ENCODE measurements at regions not wholly inside any gene's neighbourhood (a gene's known extent, or its start where the extent isn't known, plus 50 kb on each side); places are given as distances from the start of the nearest gene placed in this dataset.

- no peak for DNase-seq (ENCODE audit: low read depth in 2 of 2)
These were observed 50.2 kb upstream of the XPA start for GRCh38 chr9:97747201-97747965.

DNA sequence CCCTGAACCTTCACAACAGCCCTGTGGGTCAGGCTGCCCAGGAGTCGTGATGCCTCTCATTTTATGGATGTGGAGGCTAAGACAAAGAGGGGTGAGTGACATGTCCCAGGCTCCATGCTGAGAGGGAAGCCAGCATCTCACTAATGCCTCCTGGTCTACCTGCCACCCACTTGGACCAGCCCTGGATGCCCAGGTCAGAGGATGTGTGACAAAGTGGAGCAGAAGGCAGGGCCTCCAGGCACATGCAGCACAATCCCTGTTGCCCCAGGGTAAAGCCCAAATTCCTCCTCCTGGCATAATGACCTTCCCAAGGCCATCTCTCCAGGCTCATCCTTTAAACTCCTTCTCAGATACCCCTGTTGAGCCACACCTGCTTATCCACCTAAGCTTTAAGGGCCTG lies 51.4 kb upstream of the XPA start:
- DNase-seq (ENCODE audit: low read depth in 2 of 2) = no peak

DNA sequence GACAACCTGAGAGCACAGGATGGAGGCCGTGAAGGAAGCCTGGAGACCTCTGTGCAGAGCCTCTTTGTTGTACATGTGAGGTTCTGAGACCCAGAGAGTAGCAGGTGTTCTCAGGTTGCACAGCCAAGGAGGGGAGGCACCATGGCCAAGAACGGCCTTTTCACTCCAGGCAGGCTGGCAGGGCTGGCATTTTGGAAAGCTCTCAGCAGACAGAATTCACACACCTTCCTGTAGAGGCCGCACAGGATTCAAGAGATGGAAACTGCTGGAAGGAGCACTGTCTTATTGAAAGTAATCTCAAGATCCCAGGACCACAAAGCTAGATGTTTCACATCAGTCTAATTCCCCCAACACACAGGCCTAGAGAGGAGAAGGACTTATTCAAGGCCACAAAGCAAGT lies 52.8 kb upstream of the XPA start:
- no peak for DNase-seq (ENCODE audit: low read depth in 2 of 2)

DNA sequence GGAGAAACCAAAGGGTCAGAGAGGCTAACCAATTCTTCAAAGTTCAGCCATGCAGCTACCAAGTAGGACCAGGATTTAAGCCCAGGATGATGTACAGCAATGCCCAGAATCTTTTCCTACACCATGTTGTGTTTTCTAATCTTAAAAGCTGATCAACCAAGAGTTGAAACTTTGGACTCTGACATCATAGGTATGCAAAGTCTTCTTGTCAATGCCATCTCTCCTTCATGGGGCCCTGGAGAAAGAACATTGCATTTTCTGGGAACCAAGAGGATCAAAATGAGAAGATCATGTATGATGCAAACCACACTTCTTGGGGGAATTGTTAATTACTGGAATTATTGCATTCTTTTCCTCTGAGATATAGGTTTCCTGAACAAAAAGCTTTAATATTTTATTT lies 54.4 kb upstream of the XPA start:
- no peak for DNase-seq (ENCODE audit: low read depth in 2 of 2)

- DNase-seq (ENCODE audit: low read depth in 2 of 2) = no peak
These were observed 55.1 kb upstream of the XPA start for GRCh38 chr9:97752274-97752673.

- DNase-seq (ENCODE audit: low read depth in 2 of 2) = no peak
These were observed 56.2 kb upstream of the XPA start for GRCh38 chr9:97753364-97753763.

DNA sequence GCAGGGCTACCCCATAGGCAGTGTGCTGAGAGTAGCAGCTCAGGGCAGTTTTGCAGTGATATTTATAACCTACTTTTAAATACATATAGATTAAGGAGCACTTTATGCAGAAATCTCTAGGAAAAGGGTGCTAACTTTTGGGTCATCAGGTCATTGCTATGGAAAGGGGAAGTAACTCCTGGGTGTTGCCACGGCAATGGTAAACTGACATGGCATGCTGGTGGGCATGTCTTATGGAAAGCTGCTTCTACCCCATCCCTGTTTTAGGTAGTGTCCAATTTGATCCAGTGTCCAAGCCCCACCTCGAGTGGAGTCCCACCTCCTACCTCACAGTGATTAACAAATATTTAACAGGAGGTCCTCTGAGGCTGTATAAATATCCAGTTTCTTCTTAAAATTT lies 56.8 kb upstream of the XPA start:
- DNase-seq (ENCODE audit: low read depth in 2 of 2) = no peak

DNA sequence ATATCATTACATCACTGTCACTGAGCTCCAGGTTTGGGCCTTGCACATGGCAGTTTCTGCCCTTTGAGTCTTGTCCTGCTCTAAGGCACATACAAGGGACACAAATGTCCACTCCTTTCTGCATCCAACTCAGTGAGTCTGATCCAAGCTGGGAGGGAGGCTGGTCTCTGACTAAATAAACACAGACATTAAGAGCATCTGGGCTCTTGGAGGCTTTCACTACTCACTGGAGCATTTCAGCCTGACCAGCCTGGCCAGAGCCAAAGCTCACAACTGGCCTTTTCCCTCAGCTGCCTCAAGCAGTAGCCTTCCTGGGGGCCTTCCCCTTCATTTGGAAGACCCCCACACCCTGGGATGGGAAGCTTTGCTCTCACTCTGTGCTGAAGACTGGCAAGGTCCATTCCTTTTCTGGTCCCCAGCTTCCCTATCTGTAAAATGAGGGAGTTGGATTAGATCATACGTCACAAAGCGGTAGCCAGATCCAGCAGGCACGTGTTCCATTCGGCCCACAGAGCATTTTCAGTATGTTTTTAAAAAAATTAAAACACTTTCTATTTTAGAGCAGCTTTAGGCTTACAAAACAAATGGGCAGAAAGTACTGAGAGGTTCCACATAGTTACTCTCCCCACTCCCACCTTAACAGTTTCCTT lies 58.6 kb upstream of the XPA start:
- no peak for DNase-seq (ENCODE audit: low read depth in 2 of 2)

GRCh38 chr9:97756991-97757390 lies 59.9 kb upstream of the XPA start:
- no peak for DNase-seq (ENCODE audit: low read depth in 2 of 2)

DNA sequence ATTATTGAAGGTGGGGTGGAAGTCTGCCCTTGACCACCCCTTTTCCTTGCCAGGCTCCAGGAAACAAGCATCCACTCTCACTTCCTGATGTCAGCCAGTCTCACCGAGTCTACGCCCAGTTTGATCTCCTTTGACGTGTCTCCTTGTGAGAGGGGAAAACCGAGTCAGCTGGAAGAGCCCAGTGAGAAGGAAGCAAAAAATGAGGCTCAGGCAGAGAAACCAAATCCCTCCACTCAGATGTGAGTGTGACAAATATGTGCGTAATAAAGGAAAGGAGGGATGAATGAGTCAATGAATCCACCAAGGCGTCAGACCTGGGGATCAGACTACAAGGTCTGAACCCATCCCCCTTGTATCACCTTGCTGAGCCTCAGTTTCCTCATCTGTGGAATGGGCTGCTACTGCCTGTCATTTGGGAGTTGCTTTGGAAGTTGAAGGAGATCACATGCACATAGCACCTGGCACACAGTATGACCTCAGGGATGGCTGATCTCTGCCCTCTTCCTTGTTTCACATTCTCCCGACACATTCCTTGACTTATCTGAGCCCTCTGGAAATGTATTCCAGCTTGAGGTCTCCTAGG lies 61.3 kb upstream of the XPA start:
- DNase-seq (ENCODE audit: low read depth in 2 of 2) = no peak

DNA sequence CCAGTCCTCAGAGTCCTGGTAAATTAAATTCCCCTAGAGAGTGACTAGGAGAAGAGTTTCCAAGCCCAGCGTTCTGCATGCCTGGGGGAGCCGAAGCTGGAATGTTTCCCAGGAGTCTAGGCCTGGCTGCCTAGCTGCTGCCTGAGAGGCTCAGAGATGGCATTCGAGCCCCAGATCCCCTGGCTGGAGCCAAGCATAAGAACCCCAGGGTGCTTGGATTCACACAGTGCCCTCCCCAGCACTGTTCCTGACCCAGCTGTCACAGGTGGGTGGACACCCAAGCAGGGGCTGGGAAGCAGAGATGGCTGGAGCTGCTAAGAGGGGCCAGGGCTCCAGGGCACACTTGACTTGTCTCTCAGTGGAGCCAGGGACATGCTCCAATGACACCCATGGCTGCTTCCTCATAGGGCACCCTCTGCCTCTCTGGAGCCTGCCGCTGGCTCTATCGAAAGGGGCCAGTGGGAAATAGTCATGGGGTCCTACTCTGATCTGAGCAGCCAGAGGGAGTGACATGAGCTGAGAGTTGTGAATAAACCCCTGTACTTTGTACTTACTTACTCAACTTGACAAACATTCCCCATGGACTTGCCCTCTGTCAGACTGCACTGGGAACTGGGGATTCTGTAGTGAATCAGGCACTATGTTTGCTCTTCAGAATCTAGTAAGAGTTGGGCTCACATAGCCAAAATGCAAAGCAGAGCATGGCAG lies 62.6 kb upstream of the XPA start:
- DNase-seq (ENCODE audit: low read depth in 2 of 2) = no peak

- DNase-seq (ENCODE audit: low read depth in 2 of 2) = no peak
These were observed 64.0 kb upstream of the XPA start for GRCh38 chr9:97761056-97761598.

DNA sequence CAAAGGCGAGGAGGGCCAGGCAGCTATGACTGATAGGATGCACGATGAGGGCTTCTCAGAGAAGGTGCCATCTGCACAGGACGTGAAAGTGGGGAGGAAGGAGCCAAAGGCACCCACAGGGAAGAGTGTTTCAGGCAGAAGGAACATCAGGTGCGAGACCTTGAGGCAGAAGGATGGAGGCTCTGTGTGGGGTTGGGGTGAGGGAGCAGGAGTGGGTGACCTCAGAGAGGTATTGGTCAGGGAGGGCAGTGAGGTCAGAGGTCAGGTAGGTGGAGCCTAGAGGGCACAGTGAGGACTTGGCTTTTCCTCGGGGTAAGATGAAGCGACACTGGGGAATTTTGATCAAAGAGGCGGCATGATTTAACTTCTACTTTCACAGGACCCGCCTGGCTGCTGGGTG lies 64.7 kb upstream of the XPA start:
- DNase-seq (ENCODE audit: low read depth in 2 of 2) = no peak

DNA sequence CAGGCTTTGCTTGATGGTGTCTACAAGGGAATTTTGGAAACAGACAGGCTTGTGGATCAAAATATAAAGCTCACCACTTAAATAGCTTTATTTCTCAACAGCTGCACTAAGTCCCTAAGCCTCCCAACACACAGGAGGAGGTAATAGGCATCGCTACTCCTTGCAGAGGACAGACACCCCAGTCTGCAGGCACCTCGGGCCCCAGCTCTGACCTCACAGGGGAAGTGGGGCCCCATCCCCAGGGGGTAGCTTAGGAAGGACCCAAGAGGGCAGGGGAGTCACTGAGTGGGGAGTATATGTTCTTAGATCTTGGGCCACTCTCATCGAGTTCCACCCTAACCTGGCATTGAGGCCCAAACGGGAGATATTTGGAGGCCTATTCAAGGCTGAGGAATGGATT lies 66.7 kb upstream of the XPA start:
- DNase-seq (ENCODE audit: low read depth in 2 of 2) = no peak

- DNase-seq (ENCODE audit: low read depth in 2 of 2) = no peak
These were observed 69.0 kb upstream of the XPA start for GRCh38 chr9:97766092-97766491.

GRCh38 chr9:97766610-97767009 lies 69.5 kb upstream of the XPA start:
- DNase-seq (ENCODE audit: low read depth in 2 of 2) = no peak

DNA sequence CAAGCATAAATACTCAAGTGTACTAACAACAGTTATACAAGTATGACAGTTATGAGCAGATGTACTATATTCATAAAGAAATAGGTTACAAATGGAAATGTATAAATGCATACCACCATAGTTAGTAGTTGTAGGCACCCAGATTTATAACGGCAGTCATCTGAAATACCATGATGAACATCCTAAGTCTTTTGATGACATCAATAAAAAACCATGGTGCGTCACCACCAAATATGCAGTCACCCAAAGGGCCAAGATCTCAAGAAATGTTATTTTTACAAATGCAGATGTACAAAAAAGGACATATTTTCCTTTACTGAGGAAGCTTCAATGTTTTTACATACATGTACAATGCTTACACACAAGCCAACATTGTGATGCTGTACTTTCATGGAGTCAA lies 70.8 kb upstream of the XPA start:
- no peak for DNase-seq (ENCODE audit: low read depth in 2 of 2)

DNA sequence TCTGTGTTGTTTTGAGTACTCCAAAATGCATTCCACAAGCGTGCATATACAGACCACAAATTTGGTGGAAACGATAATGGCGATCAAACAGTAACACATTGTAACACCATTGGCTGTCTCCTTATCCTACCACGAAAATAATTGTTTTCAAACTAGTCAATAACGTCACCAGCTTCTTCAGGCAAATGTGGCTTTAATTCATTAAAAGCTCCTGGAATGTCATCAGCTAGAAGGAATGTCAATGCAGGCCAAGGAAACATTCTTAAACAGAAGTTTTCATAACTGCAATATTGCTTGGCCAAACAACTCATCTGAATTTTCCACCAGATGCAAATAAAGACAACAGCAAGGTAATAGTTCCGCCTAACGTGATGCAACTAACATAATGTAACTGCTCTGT lies 71.6 kb upstream of the XPA start:
- DNase-seq (ENCODE audit: low read depth in 2 of 2) = no peak

DNA sequence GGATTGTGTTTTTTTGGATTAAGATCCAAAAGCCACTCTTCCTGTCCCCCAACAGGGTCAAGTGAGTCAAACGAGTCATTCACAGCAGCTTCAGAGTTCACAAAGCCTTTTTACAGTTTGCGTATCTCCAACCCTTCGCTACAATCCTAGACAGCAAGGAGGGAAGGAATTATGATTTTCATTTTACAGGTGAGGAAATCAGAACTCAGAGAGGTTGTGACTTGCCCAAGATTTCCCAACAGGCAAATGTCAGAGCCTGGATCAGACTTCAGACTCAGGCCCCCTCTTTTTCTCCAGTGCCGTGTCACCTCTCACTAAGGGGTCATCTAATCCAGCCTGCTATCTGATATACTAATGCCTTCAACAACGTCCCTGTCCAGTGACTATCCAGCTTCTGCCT lies 72.1 kb upstream of the XPA start:
- DNase-seq (ENCODE audit: low read depth in 2 of 2) = no peak

DNA sequence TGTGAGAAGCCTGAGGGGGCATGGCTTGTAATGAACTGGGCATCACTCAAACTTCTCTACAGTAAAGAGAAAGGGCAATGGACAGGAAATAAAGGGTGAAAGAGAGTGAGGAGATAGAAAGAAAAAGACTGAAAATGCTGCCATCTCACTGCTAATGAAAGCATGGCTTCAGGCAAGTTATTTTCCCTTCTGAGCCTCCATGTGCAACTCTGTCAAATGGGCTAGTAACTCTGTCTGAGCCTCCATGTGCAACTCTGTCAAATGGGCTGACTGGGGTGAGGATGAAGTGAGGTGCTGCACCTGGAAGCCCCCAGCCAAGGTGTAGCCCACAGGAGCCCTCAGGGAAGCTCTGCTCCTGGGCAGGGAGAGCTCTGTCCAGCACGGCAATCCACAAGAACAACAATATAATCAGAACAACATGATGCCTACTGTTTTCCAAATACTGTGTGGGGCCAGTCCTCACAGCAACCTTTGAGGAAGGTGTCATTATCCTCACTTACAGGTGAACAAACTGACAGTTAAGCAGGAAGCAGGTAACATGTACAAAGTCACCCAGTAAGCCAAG lies 73.8 kb upstream of the XPA start:
- DNase-seq (ENCODE audit: low read depth in 2 of 2) = no peak

- DNase-seq (ENCODE audit: low read depth in 2 of 2) = no peak
These were observed 74.5 kb upstream of the XPA start for GRCh38 chr9:97771641-97772040.

- no peak for DNase-seq (ENCODE audit: low read depth in 2 of 2)
These were observed 75.0 kb upstream of the XPA start for GRCh38 chr9:97772145-97772544.

All from stimulated activated CD8-positive, alpha-beta memory T cell treated with anti-CD3 and anti-CD28 coated beads, Interleukin-2, amount 100 ng/mL, for 48 hours (primary cell).